Immature natural killer cell (primary cell): ENCODE measurements at regions not wholly inside any gene's neighbourhood (a gene's known extent, or its start where the extent isn't known, plus 50 kb on each side); places are given as distances from the start of the nearest gene placed in this dataset.
"Not testable (repeated sequence)": the region's sequence is repeated elsewhere in the genome, so short reads cannot be mapped to it uniquely, and the experiment has no call there.

ENCODE experiments used
- DNase-seq, 3 donors: peaks; one replicate each; pipeline ENCODE4 v3.0.0; 2022; ENCODE audit warnings: mixed read lengths in 1 of 3
- H3K27ac Mint-ChIP-seq, 6 donors: one replicate each; pipeline ENCODE4 v1.8.0; 2020; ENCODE audit warnings: mixed read lengths in 6 of 6, mild to moderate bottlenecking in 5 of 6, inconsistent platforms in 4 of 6, moderate library complexity in 3 of 6
- H3K27me3 Mint-ChIP-seq, 3 donors: one replicate each; pipeline ENCODE4 v1.8.0; 2020 to 2021; ENCODE audit warnings: low read depth in 3 of 3, mild to moderate bottlenecking in 3 of 3, mixed read lengths in 3 of 3, moderate library complexity in 3 of 3, inconsistent platforms in 1 of 3
- H3K36me3 Mint-ChIP-seq, 3 donors: one replicate each; pipeline ENCODE4 v1.8.0; 2020; ENCODE audit warnings: mixed read lengths in 3 of 3, inconsistent platforms in 2 of 3, mild to moderate bottlenecking in 2 of 3
- H3K4me1 Mint-ChIP-seq, 2 donors: one replicate each; pipeline ENCODE4 v1.8.0; 2020; ENCODE audit warnings: inconsistent platforms in 2 of 2, mild to moderate bottlenecking in 2 of 2, mixed read lengths in 2 of 2, moderate library complexity in 1 of 2
- H3K4me3 Mint-ChIP-seq, 5 donors: one replicate each; pipeline ENCODE4 v1.8.0; 2020; ENCODE audit warnings: mild to moderate bottlenecking in 5 of 5, mixed read lengths in 5 of 5, inconsistent platforms in 3 of 5, moderate library complexity in 3 of 5
- H3K9me3 Mint-ChIP-seq, 6 donors: one replicate each; pipeline ENCODE4 v1.8.0; 2020; ENCODE audit warnings: mild to moderate bottlenecking in 6 of 6, mixed read lengths in 6 of 6, inconsistent platforms in 4 of 6, moderate library complexity in 3 of 6

- no peaks in the 10 kb centered on the region for H3K4me1 Mint-ChIP-seq
- DNase-seq, result no peak
- H3K9me3 Mint-ChIP-seq, result peaks cover 3 to 31% (median 12%) of the 10 kb centered on the region in 6 donors
- H3K36me3 Mint-ChIP-seq, result no peaks in the 10 kb centered on the region
- no peaks in the 10 kb centered on the region for H3K27me3 Mint-ChIP-seq
- no peak overlapping the region for H3K27ac Mint-ChIP-seq
- H3K4me3 Mint-ChIP-seq, result no peak overlapping the region
Measured at GRCh38 chr4:126756050-126756829, 876.5 kb upstream of the INTU start.

- Mint-ChIP-seq H3K4me1 (no peaks in the 10 kb centered on the region), H3K9me3 (peaks cover 3 to 26% (median 12%) of the 10 kb centered on the region in 6 donors), H3K4me3 (no peak overlapping the region), H3K36me3 (no peaks in the 10 kb centered on the region), H3K27ac (no peak overlapping the region), H3K27me3 (no peaks in the 10 kb centered on the region)
- no peak for DNase-seq
Measured at GRCh38 chr4:126757219-126757618, 875.5 kb upstream of the INTU start.

GRCh38 chr4:126758493-126758892 lies 874.3 kb upstream of the INTU start:
- Mint-ChIP-seq H3K27me3 (no peaks in the 10 kb centered on the region), H3K4me3 (no peak overlapping the region), H3K36me3 (peaks cover 0 to 2% (median 0%) of the 10 kb centered on the region in 3 donors), H3K9me3 (peaks cover 9 to 30% (median 13%) of the 10 kb centered on the region in 6 donors), H3K27ac (no peak overlapping the region), H3K4me1 (no peaks in the 10 kb centered on the region)
- no peak for DNase-seq

GRCh38 chr4:126761947-126762662 lies 870.7 kb upstream of the INTU start:
- Mint-ChIP-seq H3K4me1 (no peaks in the 10 kb centered on the region), H3K27me3 (no peaks in the 10 kb centered on the region), H3K36me3 (peaks cover 0 to 2% (median 0%) of the 10 kb centered on the region in 3 donors), H3K9me3 (peaks cover 8 to 41% (median 13%) of the 10 kb centered on the region in 6 donors), H3K27ac (no peak overlapping the region), H3K4me3 (no peak overlapping the region)
- no peak for DNase-seq

GRCh38 chr4:126762663-126763247 lies 870.0 kb upstream of the INTU start:
- DNase-seq, result no peak
- H3K36me3 Mint-ChIP-seq, result peaks cover 0 to 2% (median 0%) of the 10 kb centered on the region in 3 donors
- peaks cover 8 to 36% (median 14%) of the 10 kb centered on the region in 6 donors for H3K9me3 Mint-ChIP-seq
- no peaks in the 10 kb centered on the region for H3K4me1 Mint-ChIP-seq
- no peaks in the 10 kb centered on the region for H3K27me3 Mint-ChIP-seq
- H3K4me3 Mint-ChIP-seq, result no peak overlapping the region
- no peak overlapping the region for H3K27ac Mint-ChIP-seq

- Mint-ChIP-seq H3K9me3 (peaks cover 2 to 31% (median 12%) of the 10 kb centered on the region in 6 donors), H3K27me3 (no peaks in the 10 kb centered on the region), H3K4me1 (no peaks in the 10 kb centered on the region), H3K36me3 (peaks cover 0 to 2% (median 0%) of the 10 kb centered on the region in 3 donors), H3K27ac (no peak overlapping the region), H3K4me3 (no peak overlapping the region)
- no peak for DNase-seq
Measured at GRCh38 chr4:126766241-126766640, 866.5 kb upstream of the INTU start.

GRCh38 chr4:126768338-126768737 lies 864.4 kb upstream of the INTU start:
- Mint-ChIP-seq H3K9me3 (peaks cover 5 to 21% (median 11%) of the 10 kb centered on the region in 6 donors), H3K27ac (no peak overlapping the region), H3K36me3 (peaks cover 0 to 2% (median 0%) of the 10 kb centered on the region in 3 donors), H3K27me3 (no peaks in the 10 kb centered on the region), H3K4me3 (no peak overlapping the region), H3K4me1 (no peaks in the 10 kb centered on the region)
- no peak for DNase-seq

- not testable (repeated sequence) for H3K4me1 Mint-ChIP-seq, DNase-seq, H3K36me3 Mint-ChIP-seq, H3K27ac Mint-ChIP-seq, H3K4me3 Mint-ChIP-seq, H3K27me3 Mint-ChIP-seq
- peaks cover 5 to 19% (median 11%) of the 10 kb centered on the region in 6 donors for H3K9me3 Mint-ChIP-seq
Measured at GRCh38 chr4:126770811-126771553, 861.8 kb upstream of the INTU start.

- not testable (repeated sequence) for H3K4me3 Mint-ChIP-seq, H3K27ac Mint-ChIP-seq, H3K4me1 Mint-ChIP-seq, H3K36me3 Mint-ChIP-seq, H3K27me3 Mint-ChIP-seq, DNase-seq
- peaks cover 5 to 19% (median 9%) of the 10 kb centered on the region in 6 donors for H3K9me3 Mint-ChIP-seq
Measured at GRCh38 chr4:126771618-126772017, 861.1 kb upstream of the INTU start.

- Mint-ChIP-seq H3K27ac (no peak overlapping the region), H3K4me3 (no peak overlapping the region), H3K4me1 (no peaks in the 10 kb centered on the region), H3K9me3 (peaks cover 5 to 24% (median 9%) of the 10 kb centered on the region in 6 donors), H3K36me3 (no peaks in the 10 kb centered on the region), H3K27me3 (no peaks in the 10 kb centered on the region)
- DNase-seq, result no peak
Measured at GRCh38 chr4:126772662-126773061, 860.1 kb upstream of the INTU start.

- H3K27me3 Mint-ChIP-seq, result no peaks in the 10 kb centered on the region
- H3K4me3 Mint-ChIP-seq, result no peak overlapping the region
- H3K36me3 Mint-ChIP-seq, result no peaks in the 10 kb centered on the region
- no peak overlapping the region for H3K27ac Mint-ChIP-seq
- H3K9me3 Mint-ChIP-seq, result peaks cover 5 to 23% (median 7%) of the 10 kb centered on the region in 6 donors
- no peaks in the 10 kb centered on the region for H3K4me1 Mint-ChIP-seq
- no peak for DNase-seq
Measured at GRCh38 chr4:126775485-126776106, 857.2 kb upstream of the INTU start.

GRCh38 chr4:126776361-126776760 lies 856.4 kb upstream of the INTU start:
- H3K4me3 Mint-ChIP-seq, result no peak overlapping the region
- H3K36me3 Mint-ChIP-seq, result no peaks in the 10 kb centered on the region
- H3K27ac Mint-ChIP-seq, result no peak overlapping the region

GRCh38 chr4:126777649-126778048 lies 855.1 kb upstream of the INTU start:
- DNase-seq, result no peak

More at GRCh38 chr4:126776361-126776760, 856.4 kb upstream of the INTU start:
- no peak for DNase-seq
- H3K9me3 Mint-ChIP-seq, result peaks cover 5 to 23% (median 7%) of the 10 kb centered on the region in 6 donors
- no peaks in the 10 kb centered on the region for H3K4me1 Mint-ChIP-seq
- no peaks in the 10 kb centered on the region for H3K27me3 Mint-ChIP-seq

More at GRCh38 chr4:126777649-126778048, 855.1 kb upstream of the INTU start:
- Mint-ChIP-seq H3K4me3 (no peak overlapping the region), H3K27me3 (no peaks in the 10 kb centered on the region), H3K9me3 (peaks cover 3 to 23% (median 6%) of the 10 kb centered on the region in 6 donors), H3K4me1 (no peaks in the 10 kb centered on the region), H3K36me3 (no peaks in the 10 kb centered on the region), H3K27ac (no peak overlapping the region)
